ENCODE measurements at regions not wholly inside any gene's neighbourhood (a gene's known extent, or its start where the extent isn't known, plus 50 kb on each side); places are given as distances from the start of the nearest gene placed in this dataset.
A peak's percentile ranks its signal among the peaks of the same experiment; 100 is the strongest.

- ChIA-PET CTCF (interaction anchor here (0.6 to 1.0 kb wide), 2 partner anchors 53 to 82 kb away, joined by 3 read pairs; no protein-coding TSS in a partner anchor), POLR2A (interaction anchor here (1.1 kb wide), 1 partner anchor 56 kb away, joined by 4 read pairs; no protein-coding TSS in a partner anchor)
- H3K27ac Mint-ChIP-seq, result peak overlapping the region in 5 of 9 donors; percentile 26 to 60 (median 38)
- H3K9me3 Mint-ChIP-seq, result peaks cover 0 to 13% (median 4%) of the 10 kb centered on the region in 11 donors
- no peak overlapping the region for H3K27ac ChIP-seq (ENCODE audit: low read depth, low read length)
- H3K4me3 Mint-ChIP-seq, result no peak overlapping the region
- no peak overlapping the region for H3K4me3 ChIP-seq (ENCODE audit: low read length)
- peaks cover 0 to 6% (median 0%) of the 10 kb centered on the region in 7 donors for H3K4me1 Mint-ChIP-seq
- no peaks in the 10 kb centered on the region for H3K36me3 ChIP-seq (ENCODE audit: control insufficient read depth in 2 of 3, insufficient read depth in 3 of 3, low read length in 3 of 3)
- H3K4me1 ChIP-seq (ENCODE audit: control insufficient read depth in 2 of 2, insufficient read depth in 2 of 2, low read length in 2 of 2), result no peaks in the 10 kb centered on the region
- DNase-seq (peak; percentile 63 to 89 (median 76)), ATAC-seq (peak; percentile 95)
- peaks cover 22 to 40% (median 25%) of the 10 kb centered on the region in 5 donors for H3K27me3 Mint-ChIP-seq
- intact Hi-C loops (cut with micrococcal nuclease), result loop anchor here in 1 of 2 donors (1.0 kb wide), 1 partner anchor 46 kb away; no protein-coding TSS in a partner anchor
- no peaks in the 10 kb centered on the region for H3K9me3 ChIP-seq (ENCODE audit: control insufficient read depth in 2 of 3, low read length in 3 of 3)
- no peaks in the 10 kb centered on the region for H3K27me3 ChIP-seq (ENCODE audit: control insufficient read depth in 2 of 2, insufficient read depth in 2 of 2, low read length in 2 of 2)
- no peaks in the 10 kb centered on the region for H3K36me3 Mint-ChIP-seq
Observed at GRCh38 chr12:11500188-11500860, 105.0 kb upstream of the PRB2 start.

GRCh38 chr12:11500861-11501230 is 105.5 kb upstream of the PRB2 start:
- peak overlapping the region in 5 of 9 donors; percentile 26 to 60 (median 43) for H3K27ac Mint-ChIP-seq
- H3K4me1 Mint-ChIP-seq, result peaks cover 0 to 6% (median 0%) of the 10 kb centered on the region in 7 donors
- H3K9me3 Mint-ChIP-seq, result peaks cover 0 to 13% (median 4%) of the 10 kb centered on the region in 11 donors
- Histone ChIP-seq H3K4me3 (ENCODE audit: low read length) (no peak overlapping the region), H3K36me3 (ENCODE audit: control insufficient read depth in 2 of 3, insufficient read depth in 3 of 3, low read length in 3 of 3) (no peaks in the 10 kb centered on the region), H3K9me3 (ENCODE audit: control insufficient read depth in 2 of 3, low read length in 3 of 3) (no peaks in the 10 kb centered on the region), H3K4me1 (ENCODE audit: control insufficient read depth in 2 of 2, insufficient read depth in 2 of 2, low read length in 2 of 2) (no peaks in the 10 kb centered on the region), H3K27me3 (ENCODE audit: control insufficient read depth in 2 of 2, insufficient read depth in 2 of 2, low read length in 2 of 2) (no peaks in the 10 kb centered on the region), H3K27ac (ENCODE audit: low read depth, low read length) (no peak overlapping the region)
- H3K36me3 Mint-ChIP-seq, result no peaks in the 10 kb centered on the region
- no peak overlapping the region for H3K4me3 Mint-ChIP-seq
- ATAC-seq (peak; percentile 10), DNase-seq (no peak)
- CTCF ChIA-PET, result interaction anchor here (0.6 to 1.0 kb wide), 2 partner anchors 53 to 81 kb away, joined by 3 read pairs; no protein-coding TSS in a partner anchor
- POLR2A ChIA-PET, result interaction anchor here (1.1 kb wide), 1 partner anchor 55 kb away, joined by 4 read pairs; no protein-coding TSS in a partner anchor
- H3K27me3 Mint-ChIP-seq, result peaks cover 21 to 40% (median 25%) of the 10 kb centered on the region in 5 donors
- intact Hi-C loops (cut with micrococcal nuclease), result loop anchor here in 1 of 2 donors (1.0 kb wide), 1 partner anchor 45 kb away; no protein-coding TSS in a partner anchor

- Histone ChIP-seq H3K27ac (ENCODE audit: low read depth, low read length) (no peak overlapping the region), H3K36me3 (ENCODE audit: control insufficient read depth in 2 of 3, insufficient read depth in 3 of 3, low read length in 3 of 3) (no peaks in the 10 kb centered on the region), H3K27me3 (ENCODE audit: control insufficient read depth in 2 of 2, insufficient read depth in 2 of 2, low read length in 2 of 2) (no peaks in the 10 kb centered on the region), H3K9me3 (ENCODE audit: control insufficient read depth in 2 of 3, low read length in 3 of 3) (no peaks in the 10 kb centered on the region), H3K4me3 (ENCODE audit: low read length) (no peak overlapping the region), H3K4me1 (ENCODE audit: control insufficient read depth in 2 of 2, insufficient read depth in 2 of 2, low read length in 2 of 2) (no peaks in the 10 kb centered on the region)
- Mint-ChIP-seq H3K4me3 (no peak overlapping the region), H3K27me3 (peaks cover 0 to 16% (median 0%) of the 10 kb centered on the region in 5 donors), H3K4me1 (peaks cover 3 to 16% (median 12%) of the 10 kb centered on the region in 7 donors), H3K36me3 (peaks cover 0 to 11% (median 0%) of the 10 kb centered on the region in 5 donors), H3K9me3 (peaks cover 0 to 2% (median 0%) of the 10 kb centered on the region in 11 donors), H3K27ac (no peak overlapping the region)
- intact Hi-C loops (cut with micrococcal nuclease), result loop anchor here in 1 of 2 donors (5.0 kb wide), 1 partner anchor 39 kb away; no protein-coding TSS in a partner anchor
- ChIA-PET CTCF (interaction anchor here (0.9 kb wide), 1 partner anchor 48 kb away, joined by 3 read pairs; no protein-coding TSS in a partner anchor), POLR2A (no interaction called here)
- ATAC-seq (no peak), DNase-seq (no peak)
Observed at GRCh38 chr12:11508699-11509098, 113.3 kb upstream of the PRB2 start.

- peaks cover 3 to 16% (median 12%) of the 10 kb centered on the region in 7 donors for H3K4me1 Mint-ChIP-seq
- CTCF ChIA-PET, result no interaction called here
- intact Hi-C loops (cut with micrococcal nuclease), result loop anchor here in 1 of 2 donors (5.0 kb wide), 1 partner anchor 38 kb away; no protein-coding TSS in a partner anchor
- H3K9me3 Mint-ChIP-seq, result peaks cover 0 to 2% (median 0%) of the 10 kb centered on the region in 11 donors
- peaks cover 0 to 11% (median 0%) of the 10 kb centered on the region in 5 donors for H3K36me3 Mint-ChIP-seq
- Histone ChIP-seq H3K4me3 (ENCODE audit: low read length) (no peak overlapping the region), H3K27me3 (ENCODE audit: control insufficient read depth in 2 of 2, insufficient read depth in 2 of 2, low read length in 2 of 2) (no peaks in the 10 kb centered on the region), H3K9me3 (ENCODE audit: control insufficient read depth in 2 of 3, low read length in 3 of 3) (no peaks in the 10 kb centered on the region), H3K27ac (ENCODE audit: low read depth, low read length) (no peak overlapping the region), H3K4me1 (ENCODE audit: control insufficient read depth in 2 of 2, insufficient read depth in 2 of 2, low read length in 2 of 2) (no peaks in the 10 kb centered on the region), H3K36me3 (ENCODE audit: control insufficient read depth in 2 of 3, insufficient read depth in 3 of 3, low read length in 3 of 3) (no peaks in the 10 kb centered on the region)
- no peak overlapping the region for H3K27ac Mint-ChIP-seq
- POLR2A ChIA-PET, result no interaction called here
- ATAC-seq, result no peak
- peaks cover 0 to 12% (median 0%) of the 10 kb centered on the region in 5 donors for H3K27me3 Mint-ChIP-seq
- no peak for DNase-seq
- H3K4me3 Mint-ChIP-seq, result no peak overlapping the region
Observed at GRCh38 chr12:11509326-11509725, 114.0 kb upstream of the PRB2 start.

- CTCF ChIA-PET, result interaction anchor here (0.8 kb wide), 1 partner anchor 35 kb away, joined by 4 read pairs; no protein-coding TSS in a partner anchor
- Mint-ChIP-seq H3K9me3 (peaks cover 0 to 2% (median 0%) of the 10 kb centered on the region in 11 donors), H3K27ac (no peak overlapping the region)
Observed at GRCh38 chr12:11510671-11511070, 115.3 kb upstream of the PRB2 start.

GRCh38 chr12:11513288-11513687 is 117.9 kb upstream of the PRB2 start:
- H3K27ac Mint-ChIP-seq, result no peak overlapping the region
- no peak for ATAC-seq
- Histone ChIP-seq H3K4me1 (ENCODE audit: control insufficient read depth in 2 of 2, insufficient read depth in 2 of 2, low read length in 2 of 2) (no peaks in the 10 kb centered on the region), H3K36me3 (ENCODE audit: control insufficient read depth in 2 of 3, insufficient read depth in 3 of 3, low read length in 3 of 3) (no peaks in the 10 kb centered on the region), H3K9me3 (ENCODE audit: control insufficient read depth in 2 of 3, low read length in 3 of 3) (no peaks in the 10 kb centered on the region), H3K4me3 (ENCODE audit: low read length) (no peak overlapping the region), H3K27me3 (ENCODE audit: control insufficient read depth in 2 of 2, insufficient read depth in 2 of 2, low read length in 2 of 2) (no peaks in the 10 kb centered on the region), H3K27ac (ENCODE audit: low read depth, low read length) (no peak overlapping the region)
- peaks cover 0 to 9% (median 4%) of the 10 kb centered on the region in 7 donors for H3K4me1 Mint-ChIP-seq
- no peak overlapping the region for H3K4me3 Mint-ChIP-seq
- no peak for DNase-seq
- H3K9me3 Mint-ChIP-seq, result peaks cover 0 to 2% (median 0%) of the 10 kb centered on the region in 11 donors
- ChIA-PET POLR2A (no interaction called here), CTCF (no interaction called here)
- peaks cover 0 to 20% (median 0%) of the 10 kb centered on the region in 5 donors for H3K27me3 Mint-ChIP-seq
- H3K36me3 Mint-ChIP-seq, result peaks cover 0 to 3% (median 0%) of the 10 kb centered on the region in 5 donors
- intact Hi-C loops (cut with micrococcal nuclease), result no loop called here

More at GRCh38 chr12:11510671-11511070, 115.3 kb upstream of the PRB2 start:
- H3K9me3 ChIP-seq (ENCODE audit: control insufficient read depth in 2 of 3, low read length in 3 of 3), result no peaks in the 10 kb centered on the region
- Mint-ChIP-seq H3K4me3 (no peak overlapping the region), H3K36me3 (peaks cover 0 to 11% (median 0%) of the 10 kb centered on the region in 5 donors), H3K4me1 (peaks cover 3 to 16% (median 12%) of the 10 kb centered on the region in 7 donors), H3K27me3 (peaks cover 0 to 13% (median 0%) of the 10 kb centered on the region in 5 donors)
- no peak overlapping the region for H3K27ac ChIP-seq (ENCODE audit: low read depth, low read length)
- no peak overlapping the region for H3K4me3 ChIP-seq (ENCODE audit: low read length)
- ATAC-seq, result no peak
- POLR2A ChIA-PET, result no interaction called here
- H3K36me3 ChIP-seq (ENCODE audit: control insufficient read depth in 2 of 3, insufficient read depth in 3 of 3, low read length in 3 of 3), result no peaks in the 10 kb centered on the region
- DNase-seq, result no peak
- no peaks in the 10 kb centered on the region for H3K27me3 ChIP-seq (ENCODE audit: control insufficient read depth in 2 of 2, insufficient read depth in 2 of 2, low read length in 2 of 2)
- intact Hi-C loops (cut with micrococcal nuclease), result no loop called here
- no peaks in the 10 kb centered on the region for H3K4me1 ChIP-seq (ENCODE audit: control insufficient read depth in 2 of 2, insufficient read depth in 2 of 2, low read length in 2 of 2)
